C4-2B (cell line): ENCODE measurements at regions not wholly inside any gene's neighbourhood (a gene's known extent, or its start where the extent isn't known, plus 50 kb on each side); places are given as distances from the start of the nearest gene placed in this dataset.

Experiments
- ZFX ChIP-seq: fragments of 450-650 bp; IDR thresholded peaks from 2 replicates; pipeline ENCODE4 v1.6.1; 2017
- TF ChIP-seq, protein P1 (sequence below): fragments of 450-650 bp; conservative IDR thresholded peaks from 2 replicates; pipeline ENCODE4 v1.5.1; 2017; ENCODE audit warnings: mild to moderate bottlenecking

DNA sequence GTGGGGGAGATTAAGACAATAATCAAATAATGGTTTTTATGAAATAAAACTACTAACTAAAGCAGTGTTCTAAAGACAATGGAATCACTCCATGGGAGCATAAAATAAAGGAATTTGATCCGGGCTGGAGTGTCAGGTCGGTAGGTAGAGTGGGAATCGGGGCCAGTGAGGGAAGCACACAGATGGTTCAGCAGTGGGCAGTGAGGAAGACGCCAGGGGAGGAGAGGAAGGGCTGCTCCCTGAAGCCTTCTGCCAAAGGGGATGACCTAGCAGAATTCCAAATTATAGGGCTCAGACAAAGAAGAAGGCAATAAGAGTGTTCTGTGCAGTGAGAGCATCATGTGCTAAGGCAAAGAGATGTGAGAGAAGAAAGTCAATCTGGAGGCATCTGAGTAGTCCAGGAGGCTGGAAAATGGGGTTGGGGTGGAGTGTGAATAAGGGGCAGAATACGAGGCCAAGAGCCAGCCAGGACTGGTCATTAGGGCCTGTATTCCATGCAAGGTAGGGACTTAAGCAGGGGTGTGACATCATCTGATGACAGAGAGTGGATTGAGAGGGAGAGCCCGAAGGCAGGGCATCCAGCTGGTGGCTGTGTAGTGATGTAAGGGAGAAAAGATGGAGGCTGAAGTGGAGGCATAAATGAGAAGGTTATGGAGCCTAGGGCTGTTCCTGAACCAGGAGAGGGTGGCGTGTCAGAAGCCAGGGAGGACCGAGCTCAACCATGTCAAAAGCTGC, 137.6 kb downstream of the COPRS start:
- TF ChIP-seq, protein P1, sequence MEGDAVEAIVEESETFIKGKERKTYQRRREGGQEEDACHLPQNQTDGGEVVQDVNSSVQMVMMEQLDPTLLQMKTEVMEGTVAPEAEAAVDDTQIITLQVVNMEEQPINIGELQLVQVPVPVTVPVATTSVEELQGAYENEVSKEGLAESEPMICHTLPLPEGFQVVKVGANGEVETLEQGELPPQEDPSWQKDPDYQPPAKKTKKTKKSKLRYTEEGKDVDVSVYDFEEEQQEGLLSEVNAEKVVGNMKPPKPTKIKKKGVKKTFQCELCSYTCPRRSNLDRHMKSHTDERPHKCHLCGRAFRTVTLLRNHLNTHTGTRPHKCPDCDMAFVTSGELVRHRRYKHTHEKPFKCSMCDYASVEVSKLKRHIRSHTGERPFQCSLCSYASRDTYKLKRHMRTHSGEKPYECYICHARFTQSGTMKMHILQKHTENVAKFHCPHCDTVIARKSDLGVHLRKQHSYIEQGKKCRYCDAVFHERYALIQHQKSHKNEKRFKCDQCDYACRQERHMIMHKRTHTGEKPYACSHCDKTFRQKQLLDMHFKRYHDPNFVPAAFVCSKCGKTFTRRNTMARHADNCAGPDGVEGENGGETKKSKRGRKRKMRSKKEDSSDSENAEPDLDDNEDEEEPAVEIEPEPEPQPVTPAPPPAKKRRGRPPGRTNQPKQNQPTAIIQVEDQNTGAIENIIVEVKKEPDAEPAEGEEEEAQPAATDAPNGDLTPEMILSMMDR = no peak
- no peak for TF ChIP-seq ZFX
